ENCODE measurements at regions not wholly inside any gene's neighbourhood (a gene's known extent, or its start where the extent isn't known, plus 50 kb on each side); places are given as distances from the start of the nearest gene placed in this dataset.

GRCh38 chr5:14967166-14967565, 95.6 kb upstream of the ANKH start:
- DNase-seq (ENCODE audit: low read depth) = no peak

DNA sequence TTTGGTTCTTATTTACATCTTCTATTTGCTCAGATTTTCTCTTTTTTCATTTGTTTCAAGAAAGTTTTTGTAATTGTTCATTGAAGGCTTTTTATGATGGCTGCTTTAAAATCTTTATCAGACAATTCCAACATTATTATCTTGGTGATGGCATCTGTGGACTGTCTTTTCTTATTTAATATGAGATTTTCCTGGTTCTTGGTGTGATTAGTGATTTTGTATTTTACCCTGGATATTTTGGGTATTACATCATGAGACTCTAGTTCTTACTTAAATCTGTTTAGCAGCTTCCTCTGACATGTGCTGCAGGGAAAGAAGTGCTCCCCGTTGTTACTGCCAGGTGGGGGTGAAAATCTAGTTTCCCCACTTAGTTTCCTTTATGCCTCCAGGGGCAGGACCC, 94.2 kb upstream of the ANKH start:
- H3K4me3 ChIP-seq (ENCODE audit: low read length) = no peak overlapping the region
- no peak for DNase-seq (ENCODE audit: low read depth)
- no peak for TF ChIP-seq CTCF (conservative IDR thresholded peaks at IDR 0.05; ENCODE audit: low read length)

More at GRCh38 chr5:14967166-14967565, 95.6 kb upstream of the ANKH start:
- no peak for TF ChIP-seq CTCF (conservative IDR thresholded peaks at IDR 0.05; ENCODE audit: low read length)
- H3K4me3 ChIP-seq (ENCODE audit: low read length) = no peak overlapping the region

- no peak for TF ChIP-seq CTCF (conservative IDR thresholded peaks at IDR 0.05; ENCODE audit: low read length)
- H3K4me3 ChIP-seq (ENCODE audit: low read length) = no peak overlapping the region
- DNase-seq (ENCODE audit: low read depth) = no peak
Observed at GRCh38 chr5:14962604-14963003, 91.0 kb upstream of the ANKH start.

GRCh38 chr5:14960120-14960462, 88.5 kb upstream of the ANKH start:
- TF ChIP-seq CTCF (conservative IDR thresholded peaks at IDR 0.05; ENCODE audit: low read length) = no peak
- no peak overlapping the region for H3K4me3 ChIP-seq (ENCODE audit: low read length)
- no peak for DNase-seq (ENCODE audit: low read depth)

DNA sequence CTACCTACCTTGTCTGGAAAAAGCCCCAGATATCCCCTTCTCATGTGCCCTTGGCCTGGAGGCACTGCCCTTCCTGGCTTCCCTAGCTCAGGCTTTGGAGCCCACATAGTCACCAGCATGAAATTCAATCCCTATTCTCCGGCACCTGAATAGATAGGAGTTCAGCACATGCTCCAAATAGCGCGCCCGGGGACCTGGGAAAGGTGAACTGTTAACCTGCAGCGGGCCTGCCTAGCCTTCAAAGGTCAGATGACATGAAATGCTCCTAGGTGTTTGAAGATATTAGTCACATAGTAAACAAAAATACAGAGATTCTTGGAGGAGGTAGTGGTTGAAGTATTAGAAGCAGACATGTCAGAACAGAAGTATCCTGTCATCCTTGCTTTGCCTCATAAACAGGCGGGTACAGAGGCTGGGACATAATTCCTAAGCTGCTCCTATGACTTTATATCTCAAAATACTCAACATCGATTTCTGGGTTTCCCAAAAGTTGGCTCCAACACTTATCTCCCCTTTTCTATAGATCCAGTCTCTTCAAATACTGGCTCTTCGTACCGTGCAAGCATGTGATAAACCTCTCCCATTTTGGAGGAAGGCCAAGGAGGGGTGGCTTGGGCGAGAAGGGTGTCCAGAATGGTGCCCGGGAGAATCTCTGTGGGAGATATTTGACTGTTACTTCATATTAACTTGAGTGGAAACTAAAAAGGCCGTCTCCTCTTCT, 88.0 kb upstream of the ANKH start:
- DNase-seq (ENCODE audit: low read depth) = no peak

DNA sequence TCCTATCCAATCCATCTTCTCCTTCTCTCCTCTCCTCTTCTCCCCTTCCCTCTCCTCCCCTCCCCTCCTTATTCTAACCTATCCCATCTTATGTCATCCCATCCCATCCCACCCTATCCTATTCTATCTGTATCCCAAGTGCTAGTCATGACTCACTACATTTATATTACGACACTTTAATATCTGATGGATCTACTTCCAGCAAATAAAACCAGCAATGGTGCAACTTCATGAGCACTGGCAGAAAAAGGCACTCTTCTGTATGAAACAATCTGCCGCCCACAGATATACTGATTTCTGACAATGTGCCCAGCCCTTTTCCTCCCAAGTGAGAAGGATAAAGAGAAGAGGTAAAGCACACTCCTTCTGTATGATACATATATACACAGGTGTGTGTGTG, 86.6 kb upstream of the ANKH start:
- TF ChIP-seq CTCF (conservative IDR thresholded peaks at IDR 0.05; ENCODE audit: low read length) = no peak
- peak; percentile 18 for DNase-seq (ENCODE audit: low read depth)
- H3K4me3 ChIP-seq (ENCODE audit: low read length) = no peak overlapping the region

More for the DNA sequence above, 88.0 kb upstream of the ANKH start:
- no peak for TF ChIP-seq CTCF (conservative IDR thresholded peaks at IDR 0.05; ENCODE audit: low read length)
- H3K4me3 ChIP-seq (ENCODE audit: low read length) = no peak overlapping the region

- no peak overlapping the region for H3K4me3 ChIP-seq (ENCODE audit: low read length)
- no peak for DNase-seq (ENCODE audit: low read depth)
- no peak for TF ChIP-seq CTCF (conservative IDR thresholded peaks at IDR 0.05; ENCODE audit: low read length)
Observed at GRCh38 chr5:14956423-14957046, 85.0 kb upstream of the ANKH start.

All from AG10803 (cell line).